GM12892 (cell line): ENCODE measurements at regions not wholly inside any gene's neighbourhood (a gene's known extent, or its start where the extent isn't known, plus 50 kb on each side); places are given as distances from the start of the nearest gene placed in this dataset.

ENCODE experiments used
- POLR2A ChIP-seq: IDR thresholded peaks from 2 replicates; pipeline ENCODE4 v1.6.1; 2011; ENCODE audit warnings: low read depth, low read length, control low read depth
- POLR2AphosphoS5 ChIP-seq: IDR thresholded peaks from 2 replicates; pipeline ENCODE4 v1.6.1; 2011; ENCODE audit warnings: low read depth, low read length, control low read depth
- TAF1 ChIP-seq: IDR thresholded peaks from 2 replicates; pipeline ENCODE4 v1.6.1; 2011; ENCODE audit warnings: low read depth, mild to moderate bottlenecking, control low read depth, low read length, borderline replicate concordance

- no peak for TF ChIP-seq POLR2A
- TF ChIP-seq POLR2AphosphoS5 = no peak
- TF ChIP-seq TAF1 = no peak
Measured at GRCh38 chr7:42753367-42753766, 158.5 kb downstream of the C7orf25 start.
